PFSK-1 (cell line): ENCODE measurements at regions not wholly inside any gene's neighbourhood (a gene's known extent, or its start where the extent isn't known, plus 50 kb on each side); places are given as distances from the start of the nearest gene placed in this dataset.

Experiments
- FOXP2 ChIP-seq: optimal IDR thresholded peaks from 2 replicates; pipeline ENCODE3; 2011; ENCODE audit warnings: borderline replicate concordance, control low read depth, inconsistent platforms; ENCODE audit not compliant: insufficient read depth; ENCODE audit errors: extremely low read length, extremely low read depth
- POLR2AphosphoS5 ChIP-seq: IDR thresholded peaks from 2 replicates; pipeline ENCODE4 v1.6.1; 2012; ENCODE audit warnings: low read depth, mild to moderate bottlenecking, control low read depth, low read length, moderate library complexity
- SIN3A ChIP-seq: IDR thresholded peaks from 2 replicates; pipeline ENCODE4 v1.6.1; 2012; ENCODE audit warnings: mild to moderate bottlenecking, low read length, moderate library complexity, borderline replicate concordance; ENCODE audit not compliant: insufficient read depth
- TAF1 ChIP-seq: IDR thresholded peaks from 2 replicates; pipeline ENCODE4 v1.6.1; 2012; ENCODE audit warnings: low read length, control low read depth, borderline replicate concordance; ENCODE audit not compliant: insufficient read depth
- TF ChIP-seq, protein P1 (sequence below), 2 experiments: IDR thresholded peaks; 2 replicates each; pipeline versions ENCODE4 v1.6.1 to v1.8.0; 2011 to 2012; ENCODE audit warnings: low read depth in 2 of 2, low read length in 2 of 2, control low read depth in 1 of 2, inconsistent platforms in 1 of 2, mild to moderate bottlenecking in 1 of 2, moderate library complexity in 1 of 2; ENCODE audit not compliant: insufficient read depth in 1 of 2

DNA sequence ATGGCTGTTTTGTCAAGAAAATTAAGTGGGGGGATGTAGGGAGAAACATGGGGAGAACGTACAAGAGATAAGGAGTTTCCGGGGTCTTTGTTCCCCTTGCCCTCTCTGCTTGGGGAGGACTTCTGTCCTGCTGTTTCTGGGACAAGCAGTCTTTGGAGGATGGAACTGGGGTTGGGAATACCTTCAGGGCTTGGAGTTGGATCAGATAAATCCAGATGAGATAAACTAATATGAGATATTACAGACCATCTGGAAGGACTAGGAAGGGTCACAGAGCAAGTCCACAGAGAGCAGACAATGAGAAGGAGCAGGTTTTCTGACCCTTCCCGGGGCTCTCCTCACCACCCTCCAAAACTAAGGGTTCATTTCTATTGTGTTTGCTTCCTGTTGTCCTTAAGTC is 237.5 kb downstream of the TSHZ3 start:
- TF ChIP-seq, protein P1, sequence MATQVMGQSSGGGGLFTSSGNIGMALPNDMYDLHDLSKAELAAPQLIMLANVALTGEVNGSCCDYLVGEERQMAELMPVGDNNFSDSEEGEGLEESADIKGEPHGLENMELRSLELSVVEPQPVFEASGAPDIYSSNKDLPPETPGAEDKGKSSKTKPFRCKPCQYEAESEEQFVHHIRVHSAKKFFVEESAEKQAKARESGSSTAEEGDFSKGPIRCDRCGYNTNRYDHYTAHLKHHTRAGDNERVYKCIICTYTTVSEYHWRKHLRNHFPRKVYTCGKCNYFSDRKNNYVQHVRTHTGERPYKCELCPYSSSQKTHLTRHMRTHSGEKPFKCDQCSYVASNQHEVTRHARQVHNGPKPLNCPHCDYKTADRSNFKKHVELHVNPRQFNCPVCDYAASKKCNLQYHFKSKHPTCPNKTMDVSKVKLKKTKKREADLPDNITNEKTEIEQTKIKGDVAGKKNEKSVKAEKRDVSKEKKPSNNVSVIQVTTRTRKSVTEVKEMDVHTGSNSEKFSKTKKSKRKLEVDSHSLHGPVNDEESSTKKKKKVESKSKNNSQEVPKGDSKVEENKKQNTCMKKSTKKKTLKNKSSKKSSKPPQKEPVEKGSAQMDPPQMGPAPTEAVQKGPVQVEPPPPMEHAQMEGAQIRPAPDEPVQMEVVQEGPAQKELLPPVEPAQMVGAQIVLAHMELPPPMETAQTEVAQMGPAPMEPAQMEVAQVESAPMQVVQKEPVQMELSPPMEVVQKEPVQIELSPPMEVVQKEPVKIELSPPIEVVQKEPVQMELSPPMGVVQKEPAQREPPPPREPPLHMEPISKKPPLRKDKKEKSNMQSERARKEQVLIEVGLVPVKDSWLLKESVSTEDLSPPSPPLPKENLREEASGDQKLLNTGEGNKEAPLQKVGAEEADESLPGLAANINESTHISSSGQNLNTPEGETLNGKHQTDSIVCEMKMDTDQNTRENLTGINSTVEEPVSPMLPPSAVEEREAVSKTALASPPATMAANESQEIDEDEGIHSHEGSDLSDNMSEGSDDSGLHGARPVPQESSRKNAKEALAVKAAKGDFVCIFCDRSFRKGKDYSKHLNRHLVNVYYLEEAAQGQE (IDR thresholded peaks at IDR 0.05; ENCODE audit: insufficient read depth in 1 of 2, low read depth in 2 of 2, low read length in 2 of 2): no peak
- TF ChIP-seq FOXP2 (no peak), POLR2AphosphoS5 (no peak), TAF1 (no peak), SIN3A (no peak)

DNA sequence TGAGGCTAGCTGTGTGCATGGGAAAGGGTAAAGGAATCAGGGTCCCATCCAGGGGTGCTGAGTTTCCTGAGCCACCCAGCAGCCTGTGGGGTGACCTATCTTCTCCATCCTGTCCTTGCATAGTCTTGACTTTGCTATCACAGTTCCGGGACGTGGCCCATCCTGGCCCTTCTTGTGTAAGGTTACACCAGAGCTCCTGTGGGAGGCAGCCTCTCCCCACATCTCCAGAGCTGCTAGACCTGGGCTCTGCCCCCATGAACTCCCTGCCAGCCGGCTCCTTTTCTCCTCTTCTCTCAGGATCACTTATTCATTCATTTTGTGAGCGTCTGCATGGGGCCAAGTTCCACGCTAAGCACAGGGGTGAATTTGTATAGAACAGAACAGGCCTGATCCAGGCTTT is 238.9 kb downstream of the TSHZ3 start:
- no peak for TF ChIP-seq SIN3A
- TF ChIP-seq, protein P1 (IDR thresholded peaks at IDR 0.05; ENCODE audit: insufficient read depth in 1 of 2, low read depth in 2 of 2, low read length in 2 of 2): no peak
- TF ChIP-seq FOXP2: no peak
- no peak for TF ChIP-seq POLR2AphosphoS5
- TF ChIP-seq TAF1: no peak

DNA sequence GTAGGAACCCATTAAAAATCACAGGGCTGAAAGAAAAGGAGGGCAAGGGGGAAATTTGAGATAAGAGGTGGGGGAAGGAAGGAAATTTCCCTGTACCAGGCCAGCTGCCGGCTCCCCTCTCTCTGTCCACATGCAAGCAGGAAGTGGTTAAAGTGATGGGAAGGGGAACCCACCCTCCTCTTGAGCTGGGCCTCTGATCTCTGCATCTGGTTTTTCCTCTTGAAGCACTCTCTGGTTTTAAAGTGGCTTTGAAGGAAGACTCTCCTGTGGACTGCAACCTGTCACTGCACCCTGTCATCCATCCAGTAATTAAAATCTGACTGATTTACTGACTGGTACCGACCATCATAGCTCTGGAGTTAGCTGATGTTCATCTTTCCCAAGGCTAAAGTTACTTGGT is 239.6 kb downstream of the TSHZ3 start:
- TF ChIP-seq POLR2AphosphoS5 (no peak), TAF1 (no peak), SIN3A (no peak), FOXP2 (no peak)
- TF ChIP-seq, protein P1 (IDR thresholded peaks at IDR 0.05; ENCODE audit: insufficient read depth in 1 of 2, low read depth in 2 of 2, low read length in 2 of 2): no peak

DNA sequence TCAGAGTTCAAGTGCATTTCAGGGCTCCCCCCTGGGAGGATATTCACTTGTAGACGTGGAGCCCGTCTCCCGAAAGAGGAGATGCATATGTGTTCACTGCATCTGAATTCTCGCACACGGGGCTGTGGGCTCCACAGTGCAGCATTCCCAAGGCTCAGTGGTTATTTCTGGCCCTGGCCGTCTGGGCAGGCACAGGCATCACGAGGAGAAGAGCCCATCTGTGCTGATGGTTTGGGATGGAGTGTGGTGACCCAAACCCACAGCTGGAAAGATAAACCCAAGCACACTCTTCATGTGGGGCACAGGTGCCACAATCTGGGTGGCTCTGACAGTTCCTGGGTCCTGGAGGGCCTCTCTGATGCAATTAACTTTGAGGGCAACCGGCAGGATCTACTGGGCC is 242.1 kb downstream of the TSHZ3 start:
- TF ChIP-seq TAF1: no peak
- TF ChIP-seq SIN3A: no peak
- TF ChIP-seq, protein P1 (IDR thresholded peaks at IDR 0.05; ENCODE audit: insufficient read depth in 1 of 2, low read depth in 2 of 2, low read length in 2 of 2): no peak
- TF ChIP-seq FOXP2: no peak
- no peak for TF ChIP-seq POLR2AphosphoS5

DNA sequence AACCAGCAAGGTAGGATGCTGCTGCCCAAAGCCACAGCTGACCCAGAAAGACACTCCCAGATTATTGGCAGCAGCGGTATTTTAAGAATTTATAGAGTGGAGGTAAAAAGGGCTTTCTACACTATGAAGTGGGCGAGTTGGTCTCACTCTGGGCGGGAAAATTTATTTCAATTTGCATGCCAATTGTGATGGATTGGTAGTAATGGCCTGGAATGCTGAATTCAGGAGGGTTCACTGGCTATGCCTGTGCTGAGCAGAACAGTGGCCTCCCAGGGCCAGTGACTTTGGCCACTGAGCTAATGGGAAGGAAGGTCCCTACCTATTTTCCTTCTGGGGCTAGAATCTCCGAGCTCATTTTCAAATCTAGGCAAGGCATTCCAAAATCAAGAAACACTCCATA is 243.5 kb downstream of the TSHZ3 start:
- TF ChIP-seq POLR2AphosphoS5: no peak
- TF ChIP-seq, protein P1 (IDR thresholded peaks at IDR 0.05; ENCODE audit: insufficient read depth in 1 of 2, low read depth in 2 of 2, low read length in 2 of 2): no peak
- no peak for TF ChIP-seq TAF1
- no peak for TF ChIP-seq SIN3A
- TF ChIP-seq FOXP2: no peak
